Testis (tissue), 2 donors: ENCODE measurements at regions not wholly inside any gene's neighbourhood (a gene's known extent, or its start where the extent isn't known, plus 50 kb on each side); places are given as distances from the start of the nearest gene placed in this dataset.

Experiments used
- CTCF ChIP-seq, 3 experiments: fragments of 450-650 bp in 2 of 3; fragments of 200-600 bp in 1 of 3; sonication (generic) in 1 of 3; IDR thresholded peaks; one replicate each; pipeline ENCODE4 v1.5.1; 2016 to 2019; ENCODE audit warnings: antibody characterized with exemption in 3 of 3, mild to moderate bottlenecking in 2 of 3, moderate library complexity in 1 of 3
- POLR2A ChIP-seq: fragments of 450-650 bp; IDR thresholded peaks from one replicate; pipeline ENCODE4 v1.6.1; 2017; ENCODE audit warnings: antibody characterized with exemption, mild to moderate bottlenecking, moderate library complexity

GRCh38 chr5:3862906-3863305 is 267.3 kb downstream of the IRX1 start:
- TF ChIP-seq CTCF (IDR thresholded peaks at IDR 0.05) (no peak), POLR2A (no peak)
